NCI-H748 (cell line): ENCODE measurements at regions not wholly inside any gene's neighbourhood (a gene's known extent, or its start where the extent isn't known, plus 50 kb on each side); places are given as distances from the start of the nearest gene placed in this dataset.

Experiments
- DNase-seq: peaks from one replicate; lab custom pipeline; 2025; ENCODE audit not compliant: unreplicated experiment; lab: John Stamatoyannopoulos, UW

- no peak for DNase-seq
Measured at GRCh38 chr12:33323823-33324222, 115.8 kb downstream of the SYT10 start.

- peak; percentile 24 for DNase-seq
Measured at GRCh38 chr12:33322519-33322918, 117.1 kb downstream of the SYT10 start.

GRCh38 chr12:33317746-33318145 is 121.9 kb downstream of the SYT10 start:
- no peak for DNase-seq

GRCh38 chr12:33314223-33314622 is 125.4 kb downstream of the SYT10 start:
- no peak for DNase-seq

GRCh38 chr12:33313476-33313875 is 126.1 kb downstream of the SYT10 start:
- no peak for DNase-seq

GRCh38 chr12:33310471-33310870 is 129.1 kb downstream of the SYT10 start:
- no peak for DNase-seq

GRCh38 chr12:33304176-33304575 is 135.4 kb downstream of the SYT10 start:
- DNase-seq: no peak

- DNase-seq: no peak
Measured at GRCh38 chr12:33296529-33296928, 143.1 kb downstream of the SYT10 start.

GRCh38 chr12:33290703-33291102 is 148.9 kb downstream of the SYT10 start:
- DNase-seq: no peak

- no peak for DNase-seq
Measured at GRCh38 chr12:33283054-33283453, 156.6 kb downstream of the SYT10 start.

- no peak for DNase-seq
Measured at GRCh38 chr12:33277376-33277775, 162.2 kb downstream of the SYT10 start.

- no peak for DNase-seq
Measured at GRCh38 chr12:33267641-33268040, 172.0 kb downstream of the SYT10 start.

- no peak for DNase-seq
Measured at GRCh38 chr12:33265900-33266299, 173.7 kb downstream of the SYT10 start.

- no peak for DNase-seq
Measured at GRCh38 chr12:33265033-33265731, 174.4 kb downstream of the SYT10 start.

- no peak for DNase-seq
Measured at GRCh38 chr12:33253178-33253577, 186.4 kb downstream of the SYT10 start.

- DNase-seq: no peak
Measured at GRCh38 chr12:33251548-33251947, 188.1 kb downstream of the SYT10 start.

GRCh38 chr12:33248364-33248763 is 191.3 kb downstream of the SYT10 start:
- peak; percentile 17 for DNase-seq

- DNase-seq: peak; percentile 61
Measured at GRCh38 chr12:33247625-33248024, 192.0 kb downstream of the SYT10 start.

- no peak for DNase-seq
Measured at GRCh38 chr12:33245434-33245833, 194.2 kb downstream of the SYT10 start.

GRCh38 chr12:33226671-33227070 is 212.9 kb downstream of the SYT10 start:
- no peak for DNase-seq

GRCh38 chr12:33223956-33224355 is 215.7 kb downstream of the SYT10 start:
- no peak for DNase-seq

- no peak for DNase-seq
Measured at GRCh38 chr12:33222357-33222756, 217.3 kb downstream of the SYT10 start.

- no peak for DNase-seq
Measured at GRCh38 chr12:33205981-33206380, 233.6 kb downstream of the SYT10 start.
